Liver (tissue), 8 donors: ENCODE measurements at regions not wholly inside any gene's neighbourhood (a gene's known extent, or its start where the extent isn't known, plus 50 kb on each side); places are given as distances from the start of the nearest gene placed in this dataset.
"Not testable (repeated sequence)": the region's sequence is repeated elsewhere in the genome, so short reads cannot be mapped to it uniquely, and the experiment has no call there.

ENCODE experiments used
- DNase-seq: peaks from one replicate; pipeline ENCODE4 v3.0.0-alpha.2; 2017; ENCODE audit warnings: low spot score
- H3K27ac ChIP-seq, 2 donors: one replicate each; pipeline ENCODE4 v1.7.0; 2013; ENCODE audit warnings: inconsistent platforms in 2 of 2, low read length in 2 of 2, control low read depth in 1 of 2, low read depth in 1 of 2, mild to moderate bottlenecking in 1 of 2
- H3K27me3 ChIP-seq, 4 donors: one replicate each; pipeline versions ENCODE4 v1.6.1 to v1.7.0; 2013; ENCODE audit warnings: low read length in 3 of 4, inconsistent platforms in 1 of 4, mild to moderate bottlenecking in 1 of 4, moderate library complexity in 1 of 4; ENCODE audit not compliant: control insufficient read depth in 4 of 4, insufficient read depth in 4 of 4
- H3K36me3 ChIP-seq, 4 donors: one replicate each; pipeline versions ENCODE4 v1.6.1 to v1.7.0; 2013; ENCODE audit warnings: low read length in 3 of 4, mild to moderate bottlenecking in 3 of 4, low read depth in 1 of 4, moderate library complexity in 1 of 4; ENCODE audit not compliant: control insufficient read depth in 4 of 4, insufficient read depth in 3 of 4
- H3K4me1 ChIP-seq, 4 donors: one replicate each; pipeline versions ENCODE4 v1.6.1 to v1.7.0; 2013; ENCODE audit warnings: low read length in 3 of 4, mild to moderate bottlenecking in 3 of 4, moderate library complexity in 1 of 4; ENCODE audit not compliant: control insufficient read depth in 4 of 4, insufficient read depth in 4 of 4
- H3K4me3 ChIP-seq, 3 donors: one replicate each; pipeline versions ENCODE4 v1.6.1 to v1.7.0; 2013; ENCODE audit warnings: low read length in 3 of 3, control low read depth in 1 of 3, low read depth in 1 of 3, mild to moderate bottlenecking in 1 of 3
- H3K9ac ChIP-seq, 2 donors: one replicate each; pipeline ENCODE4 v1.7.0; 2013; ENCODE audit warnings: low read length in 2 of 2, mild to moderate bottlenecking in 2 of 2, moderate library complexity in 2 of 2, control low read depth in 1 of 2, low read depth in 1 of 2
- H3K9me3 ChIP-seq, 4 donors: one replicate each; pipeline versions ENCODE4 v1.6.1 to v1.7.0; 2013; ENCODE audit warnings: low read length in 3 of 4; ENCODE audit not compliant: control insufficient read depth in 4 of 4
- FOXA1 ChIP-seq: IDR thresholded peaks from 2 replicates; pipeline ENCODE4 v1.6.1; 2016; ENCODE audit warnings: antibody characterized with exemption
- FOXA2 ChIP-seq: IDR thresholded peaks from 2 replicates; pipeline ENCODE4 v1.6.1; 2016; ENCODE audit warnings: antibody characterized with exemption
- HNF4A ChIP-seq, 2 donors: conservative IDR thresholded peaks; 2 replicates each; pipeline ENCODE4 v1.6.1; 2016; ENCODE audit warnings: antibody characterized with exemption in 2 of 2, mild to moderate bottlenecking in 2 of 2
- HNF4G ChIP-seq: IDR thresholded peaks from 2 replicates; pipeline ENCODE4 v1.6.1; 2016; ENCODE audit warnings: antibody characterized with exemption
- JUND ChIP-seq, 2 donors: IDR thresholded peaks; 2 replicates each; pipeline ENCODE4 v1.6.1; 2016; ENCODE audit warnings: antibody characterized with exemption in 2 of 2
- NR2F2 ChIP-seq: IDR thresholded peaks from 2 replicates; pipeline ENCODE4 v1.6.1; 2016; ENCODE audit warnings: antibody characterized with exemption
- RAD21 ChIP-seq, 2 donors: IDR thresholded peaks; 2 replicates each; pipeline ENCODE4 v1.6.1; 2016; ENCODE audit warnings: antibody characterized with exemption in 2 of 2, mild to moderate bottlenecking in 2 of 2
- SP1 ChIP-seq: IDR thresholded peaks from 2 replicates; pipeline ENCODE4 v1.6.1; 2018; ENCODE audit warnings: antibody characterized with exemption, mild to moderate bottlenecking
- TAF1 ChIP-seq: conservative IDR thresholded peaks from 2 replicates; pipeline ENCODE4 v1.6.1; 2016; ENCODE audit warnings: antibody characterized with exemption, mild to moderate bottlenecking
- YY1 ChIP-seq: IDR thresholded peaks from 2 replicates; pipeline ENCODE4 v1.6.1; 2016; ENCODE audit warnings: antibody characterized with exemption, mild to moderate bottlenecking
- WGBS: extraction: QIAGEN DNeasy Blood & Tissue Kit; methylation state at CpG from one replicate; pipeline ENCODE4 v1.1.7; 2013; 5-methylcytosine and 5-hydroxymethylcytosine counted together
- TF ChIP-seq, protein P1 (sequence below): IDR thresholded peaks from 2 replicates; pipeline ENCODE4 v1.6.1; 2016; ENCODE audit warnings: antibody characterized with exemption, mild to moderate bottlenecking
- TF ChIP-seq, protein P2 (sequence below): IDR thresholded peaks from 2 replicates; pipeline ENCODE4 v1.6.1; 2016; ENCODE audit warnings: antibody characterized with exemption
- TF ChIP-seq, protein P3 (sequence below): IDR thresholded peaks from 2 replicates; pipeline ENCODE4 v1.6.1; 2016; ENCODE audit warnings: antibody characterized with exemption
- TF ChIP-seq, protein P4 (sequence below): fragments of 150-350 bp; IDR thresholded peaks from 2 replicates; pipeline ENCODE4 v1.5.1; 2017; ENCODE audit warnings: improper control_type of control experiment, low read depth, low read length; ENCODE audit not compliant: missing input control
- donor health status: healthy.
- donor health status: healthy.
- donor health status: healthy.
- donor health status: healthy.
- donor health status: healthy.

DNA sequence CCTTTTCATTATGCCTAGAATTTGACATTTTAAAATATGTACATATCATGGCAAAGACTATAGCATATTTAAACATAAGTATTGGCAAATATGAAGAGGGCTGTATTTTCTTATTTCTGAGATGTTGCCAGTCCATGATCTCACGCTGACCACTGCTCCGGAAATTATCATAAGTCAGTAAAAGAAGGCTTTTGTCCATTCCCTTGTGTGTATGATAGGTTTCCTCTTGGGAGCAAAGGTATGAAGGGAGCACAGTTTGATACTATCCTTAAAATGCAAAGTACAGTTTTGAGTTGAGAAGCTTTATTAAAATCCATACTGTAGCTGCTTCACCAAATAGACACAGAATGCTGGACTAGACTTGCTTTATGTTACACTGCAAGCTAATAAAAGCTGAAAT lies 52.6 kb upstream of the AGA start:
- H3K4me1 ChIP-seq = no peaks in the 10 kb centered on the region
- no peak overlapping the region for H3K4me3 ChIP-seq
- no peaks in the 10 kb centered on the region for H3K9me3 ChIP-seq
- DNase-seq = no peak
- TF ChIP-seq SP1 (no peak), TAF1 (no peak), JUND (IDR thresholded peaks at IDR 0.05) (no peak), FOXA1 (no peak), HNF4A (conservative IDR thresholded peaks at IDR 0.05) (no peak), YY1 (no peak), HNF4G (no peak), FOXA2 (no peak), RAD21 (IDR thresholded peaks at IDR 0.05) (no peak), NR2F2 (no peak)
- TF ChIP-seq, protein P1, sequence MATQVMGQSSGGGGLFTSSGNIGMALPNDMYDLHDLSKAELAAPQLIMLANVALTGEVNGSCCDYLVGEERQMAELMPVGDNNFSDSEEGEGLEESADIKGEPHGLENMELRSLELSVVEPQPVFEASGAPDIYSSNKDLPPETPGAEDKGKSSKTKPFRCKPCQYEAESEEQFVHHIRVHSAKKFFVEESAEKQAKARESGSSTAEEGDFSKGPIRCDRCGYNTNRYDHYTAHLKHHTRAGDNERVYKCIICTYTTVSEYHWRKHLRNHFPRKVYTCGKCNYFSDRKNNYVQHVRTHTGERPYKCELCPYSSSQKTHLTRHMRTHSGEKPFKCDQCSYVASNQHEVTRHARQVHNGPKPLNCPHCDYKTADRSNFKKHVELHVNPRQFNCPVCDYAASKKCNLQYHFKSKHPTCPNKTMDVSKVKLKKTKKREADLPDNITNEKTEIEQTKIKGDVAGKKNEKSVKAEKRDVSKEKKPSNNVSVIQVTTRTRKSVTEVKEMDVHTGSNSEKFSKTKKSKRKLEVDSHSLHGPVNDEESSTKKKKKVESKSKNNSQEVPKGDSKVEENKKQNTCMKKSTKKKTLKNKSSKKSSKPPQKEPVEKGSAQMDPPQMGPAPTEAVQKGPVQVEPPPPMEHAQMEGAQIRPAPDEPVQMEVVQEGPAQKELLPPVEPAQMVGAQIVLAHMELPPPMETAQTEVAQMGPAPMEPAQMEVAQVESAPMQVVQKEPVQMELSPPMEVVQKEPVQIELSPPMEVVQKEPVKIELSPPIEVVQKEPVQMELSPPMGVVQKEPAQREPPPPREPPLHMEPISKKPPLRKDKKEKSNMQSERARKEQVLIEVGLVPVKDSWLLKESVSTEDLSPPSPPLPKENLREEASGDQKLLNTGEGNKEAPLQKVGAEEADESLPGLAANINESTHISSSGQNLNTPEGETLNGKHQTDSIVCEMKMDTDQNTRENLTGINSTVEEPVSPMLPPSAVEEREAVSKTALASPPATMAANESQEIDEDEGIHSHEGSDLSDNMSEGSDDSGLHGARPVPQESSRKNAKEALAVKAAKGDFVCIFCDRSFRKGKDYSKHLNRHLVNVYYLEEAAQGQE = no peak
- TF ChIP-seq, protein P2, sequence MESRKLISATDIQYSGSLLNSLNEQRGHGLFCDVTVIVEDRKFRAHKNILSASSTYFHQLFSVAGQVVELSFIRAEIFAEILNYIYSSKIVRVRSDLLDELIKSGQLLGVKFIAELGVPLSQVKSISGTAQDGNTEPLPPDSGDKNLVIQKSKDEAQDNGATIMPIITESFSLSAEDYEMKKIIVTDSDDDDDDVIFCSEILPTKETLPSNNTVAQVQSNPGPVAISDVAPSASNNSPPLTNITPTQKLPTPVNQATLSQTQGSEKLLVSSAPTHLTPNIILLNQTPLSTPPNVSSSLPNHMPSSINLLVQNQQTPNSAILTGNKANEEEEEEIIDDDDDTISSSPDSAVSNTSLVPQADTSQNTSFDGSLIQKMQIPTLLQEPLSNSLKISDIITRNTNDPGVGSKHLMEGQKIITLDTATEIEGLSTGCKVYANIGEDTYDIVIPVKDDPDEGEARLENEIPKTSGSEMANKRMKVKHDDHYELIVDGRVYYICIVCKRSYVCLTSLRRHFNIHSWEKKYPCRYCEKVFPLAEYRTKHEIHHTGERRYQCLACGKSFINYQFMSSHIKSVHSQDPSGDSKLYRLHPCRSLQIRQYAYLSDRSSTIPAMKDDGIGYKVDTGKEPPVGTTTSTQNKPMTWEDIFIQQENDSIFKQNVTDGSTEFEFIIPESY = no peak
- TF ChIP-seq, protein P3, sequence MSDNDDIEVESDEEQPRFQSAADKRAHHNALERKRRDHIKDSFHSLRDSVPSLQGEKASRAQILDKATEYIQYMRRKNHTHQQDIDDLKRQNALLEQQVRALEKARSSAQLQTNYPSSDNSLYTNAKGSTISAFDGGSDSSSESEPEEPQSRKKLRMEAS = no peak
- TF ChIP-seq, protein P4, sequence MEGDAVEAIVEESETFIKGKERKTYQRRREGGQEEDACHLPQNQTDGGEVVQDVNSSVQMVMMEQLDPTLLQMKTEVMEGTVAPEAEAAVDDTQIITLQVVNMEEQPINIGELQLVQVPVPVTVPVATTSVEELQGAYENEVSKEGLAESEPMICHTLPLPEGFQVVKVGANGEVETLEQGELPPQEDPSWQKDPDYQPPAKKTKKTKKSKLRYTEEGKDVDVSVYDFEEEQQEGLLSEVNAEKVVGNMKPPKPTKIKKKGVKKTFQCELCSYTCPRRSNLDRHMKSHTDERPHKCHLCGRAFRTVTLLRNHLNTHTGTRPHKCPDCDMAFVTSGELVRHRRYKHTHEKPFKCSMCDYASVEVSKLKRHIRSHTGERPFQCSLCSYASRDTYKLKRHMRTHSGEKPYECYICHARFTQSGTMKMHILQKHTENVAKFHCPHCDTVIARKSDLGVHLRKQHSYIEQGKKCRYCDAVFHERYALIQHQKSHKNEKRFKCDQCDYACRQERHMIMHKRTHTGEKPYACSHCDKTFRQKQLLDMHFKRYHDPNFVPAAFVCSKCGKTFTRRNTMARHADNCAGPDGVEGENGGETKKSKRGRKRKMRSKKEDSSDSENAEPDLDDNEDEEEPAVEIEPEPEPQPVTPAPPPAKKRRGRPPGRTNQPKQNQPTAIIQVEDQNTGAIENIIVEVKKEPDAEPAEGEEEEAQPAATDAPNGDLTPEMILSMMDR = no peak
- WGBS = 96% methylated on average over 2 of the region's 2 CpGs
- no peak overlapping the region for H3K27ac ChIP-seq
- H3K9ac ChIP-seq = no peak overlapping the region
- H3K36me3 ChIP-seq = no peaks in the 10 kb centered on the region
- H3K27me3 ChIP-seq = no peaks in the 10 kb centered on the region

DNA sequence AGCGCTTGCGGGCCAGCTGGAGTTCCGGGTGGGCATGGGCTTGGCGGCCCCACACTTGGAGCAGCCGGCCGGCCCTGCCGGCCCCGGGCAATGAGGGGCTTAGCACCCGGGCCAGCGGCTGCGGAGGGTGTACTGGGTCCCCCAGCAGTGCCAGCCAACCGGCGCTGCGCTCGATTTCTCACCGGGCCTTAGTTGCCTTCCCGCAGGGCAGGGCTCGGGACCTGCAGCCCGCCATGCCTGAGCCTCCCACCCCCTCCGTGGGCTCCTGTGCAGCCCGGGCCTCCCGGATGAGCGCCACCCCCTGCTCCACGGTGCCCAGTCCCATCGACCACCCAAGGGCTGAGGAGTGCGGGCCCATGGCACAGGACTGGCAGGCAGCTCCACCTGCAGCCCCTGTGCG lies 53.4 kb upstream of the AGA start:
- WGBS = 94% methylated on average over 27 of the region's 27 CpGs
- not testable (repeated sequence) for H3K4me3 ChIP-seq, DNase-seq, H3K27ac ChIP-seq, H3K4me1 ChIP-seq, H3K27me3 ChIP-seq, H3K9ac ChIP-seq, H3K36me3 ChIP-seq, H3K9me3 ChIP-seq
